SH-SY5Y (cell line): ENCODE measurements at regions not wholly inside any gene's neighbourhood (a gene's known extent, or its start where the extent isn't known, plus 50 kb on each side); places are given as distances from the start of the nearest gene placed in this dataset.

Source experiments
- GATA2 ChIP-seq: IDR thresholded peaks from 2 replicates; pipeline ENCODE4 v1.6.1; 2011; ENCODE audit warnings: mild to moderate bottlenecking, low read depth, low read length
- GATA3 ChIP-seq: IDR thresholded peaks from 2 replicates; pipeline ENCODE4 v1.6.1; 2011; ENCODE audit warnings: low read depth, mild to moderate bottlenecking, low read length, moderate library complexity

DNA sequence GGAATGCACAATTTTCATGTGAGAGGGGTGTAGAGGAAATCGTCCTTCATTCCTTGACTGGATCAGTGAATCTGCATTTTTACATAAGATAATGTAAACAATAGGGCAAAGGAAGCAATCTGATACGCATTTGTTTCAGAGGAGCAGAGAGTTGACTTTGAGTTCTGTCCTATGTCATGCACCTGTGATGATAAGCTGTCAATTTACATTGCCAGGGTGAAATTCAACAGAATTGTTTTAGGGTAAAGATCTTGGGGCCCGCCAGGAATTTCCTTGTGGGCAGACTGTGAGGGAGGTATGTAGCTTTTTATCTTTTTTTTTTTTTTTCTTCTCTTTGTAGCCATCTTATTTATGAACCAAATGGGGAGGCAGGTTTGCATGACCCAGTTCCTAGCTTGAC is 58.3 kb upstream of the LARP1 start:
- TF ChIP-seq GATA2 (no peak), GATA3 (no peak)
